Stimulated activated CD8-positive, alpha-beta memory T cell treated with anti-CD3 and anti-CD28 coated beads, Interleukin-15, amount 100 ng/mL, for 24 hours (primary cell): ENCODE measurements at regions not wholly inside any gene's neighbourhood (a gene's known extent, or its start where the extent isn't known, plus 50 kb on each side); places are given as distances from the start of the nearest gene placed in this dataset.
"Not testable (repeated sequence)": the region's sequence is repeated elsewhere in the genome, so short reads cannot be mapped to it uniquely, and the experiment has no call there.

ENCODE experiments used
- DNase-seq: peaks from one replicate; pipeline ENCODE4 v3.0.0-alpha.2; 2020; ENCODE audit warnings: low read depth

DNA sequence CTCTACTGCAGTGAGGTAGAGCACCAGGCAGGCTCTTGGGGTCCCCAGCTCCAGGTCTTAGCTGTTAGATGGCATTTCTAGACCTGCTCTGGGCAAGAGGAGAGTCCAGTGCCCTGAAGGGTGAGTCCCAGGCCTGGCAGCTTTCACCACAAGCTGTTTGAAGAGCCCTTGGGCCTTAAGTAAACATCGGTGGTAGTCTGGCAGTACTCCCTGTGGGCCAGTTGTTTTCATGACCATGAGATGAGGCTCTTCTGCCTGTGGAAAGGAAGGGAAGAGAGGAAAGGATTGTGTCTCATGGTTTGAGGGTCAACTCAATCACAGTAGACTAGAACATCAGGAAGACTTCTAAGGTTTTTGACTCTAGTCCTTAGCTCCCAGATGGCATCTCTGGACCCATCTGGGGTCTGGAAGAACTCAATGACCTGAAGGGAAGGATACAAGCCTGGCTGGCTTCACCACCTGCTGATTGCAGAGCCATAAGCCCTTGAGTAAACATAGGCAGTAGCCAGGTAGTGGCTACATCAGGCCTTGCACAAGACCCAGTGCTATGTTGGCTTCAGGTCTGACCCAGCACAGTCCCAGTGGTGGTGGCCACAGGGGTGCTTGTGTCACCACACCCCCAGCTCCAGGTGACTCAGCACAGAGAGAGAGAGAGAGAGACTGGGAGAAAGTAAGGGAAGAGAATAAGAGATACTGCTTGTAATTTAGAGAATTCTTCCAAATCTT, 114.3 kb upstream of the PCSK5 start:
- no peak for DNase-seq

DNA sequence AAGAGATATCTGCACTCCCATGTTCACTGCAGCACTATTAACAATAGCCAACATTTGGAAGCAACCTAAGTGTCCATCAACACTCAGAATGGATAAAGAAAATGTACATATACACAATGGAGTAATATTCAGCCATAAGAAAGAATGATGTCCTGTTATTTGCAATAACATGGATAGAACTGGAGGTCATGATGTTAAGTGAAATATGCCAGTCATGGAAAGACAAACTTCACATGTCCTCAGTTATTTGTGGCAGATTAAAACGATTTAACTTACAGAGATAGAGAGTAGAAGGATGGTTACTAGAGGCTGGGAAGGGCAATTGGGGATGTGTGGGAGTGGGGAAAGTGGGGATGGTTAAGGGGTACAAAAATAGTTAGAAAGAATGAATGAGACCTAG, 110.3 kb upstream of the PCSK5 start:
- DNase-seq, result no peak

DNA sequence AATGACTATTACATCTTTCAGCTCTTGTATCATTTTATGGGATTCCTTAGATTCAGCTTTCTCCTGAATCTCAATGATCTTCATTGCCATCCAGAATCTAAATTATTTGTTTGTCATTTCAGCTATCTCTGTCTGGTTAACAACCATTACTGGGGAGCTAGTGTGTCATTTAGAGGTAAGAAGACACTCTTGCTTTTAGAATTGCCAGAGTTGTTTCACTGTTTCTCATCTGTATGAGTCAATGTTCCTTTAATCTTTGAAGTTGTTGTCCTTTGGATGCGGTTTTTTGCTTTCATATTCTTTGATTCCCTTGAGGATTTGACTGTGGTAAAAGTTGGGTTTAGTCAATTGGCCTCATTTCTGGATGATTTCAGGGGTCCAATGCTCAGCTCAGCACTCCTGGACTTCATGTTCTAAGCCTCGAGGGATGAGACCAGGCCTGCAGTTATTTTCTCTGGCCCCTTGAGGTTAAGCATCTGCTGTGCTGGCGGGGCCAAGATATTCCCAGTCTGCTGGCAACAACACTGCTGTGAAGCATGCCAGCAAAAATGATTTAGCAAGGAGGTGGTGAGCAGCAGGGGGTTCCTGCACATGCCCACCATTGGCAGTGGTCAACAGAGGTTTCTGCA, 102.4 kb upstream of the PCSK5 start:
- DNase-seq, result no peak

DNA sequence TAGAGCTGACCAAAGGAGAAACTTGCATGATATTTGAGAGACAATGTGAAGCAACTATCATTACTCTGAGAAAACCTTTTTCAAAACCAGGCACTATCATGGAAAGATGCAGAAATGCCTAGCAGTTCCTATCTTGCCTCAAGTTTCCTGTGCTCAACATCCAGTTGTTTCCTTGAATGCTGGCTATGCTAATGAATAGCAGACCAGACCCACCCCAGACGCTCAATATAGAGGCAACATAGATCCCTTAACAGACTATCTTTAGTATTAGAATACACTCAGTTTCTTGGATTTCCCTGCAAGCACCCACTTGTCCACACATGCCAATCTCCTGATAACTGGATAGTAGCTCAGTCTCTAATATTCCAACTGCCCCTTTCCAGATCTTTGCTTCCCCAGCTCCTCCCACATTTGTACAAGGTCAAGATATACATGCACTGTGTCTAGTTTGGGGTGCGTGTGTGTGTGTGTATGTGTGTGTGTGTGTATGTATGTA, 93.3 kb upstream of the PCSK5 start:
- no peak for DNase-seq

DNA sequence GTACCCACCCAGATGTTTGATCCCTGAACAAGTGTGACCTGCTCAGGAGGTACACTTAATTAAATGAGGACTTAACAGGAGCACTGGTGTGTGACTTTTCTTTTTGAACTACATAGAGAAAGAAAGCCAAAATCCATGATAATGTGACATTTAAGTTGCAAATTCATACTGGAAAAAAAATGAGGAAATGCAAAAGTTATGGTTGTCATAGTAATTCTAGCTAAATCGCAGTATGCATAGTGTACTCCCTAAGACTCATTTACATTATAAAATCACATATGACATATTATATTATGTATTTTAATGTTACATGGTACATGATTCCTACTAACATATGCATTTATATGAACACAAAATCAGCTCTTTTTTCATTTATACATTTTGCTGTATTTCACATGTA, 92.0 kb upstream of the PCSK5 start:
- DNase-seq, result no peak

DNA sequence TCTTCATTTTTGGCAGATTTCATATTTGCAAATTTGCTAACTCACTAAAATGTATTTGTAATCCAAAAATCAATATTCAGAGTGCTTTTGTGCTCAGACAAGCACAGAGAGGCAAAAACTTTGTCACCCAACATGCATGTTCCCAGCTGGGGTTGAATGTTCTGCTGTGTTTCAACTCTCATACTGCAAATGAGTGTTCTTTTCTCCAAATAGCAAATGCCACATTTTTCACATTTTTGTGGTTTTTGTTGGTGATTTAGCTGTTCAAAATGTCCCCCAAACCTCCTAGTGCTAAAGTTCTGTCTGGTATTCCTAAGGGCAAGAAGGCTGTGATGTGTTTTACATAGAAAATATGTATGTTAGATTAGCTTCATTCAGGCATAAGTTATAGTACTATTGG, 87.3 kb upstream of the PCSK5 start:
- no peak for DNase-seq

DNA sequence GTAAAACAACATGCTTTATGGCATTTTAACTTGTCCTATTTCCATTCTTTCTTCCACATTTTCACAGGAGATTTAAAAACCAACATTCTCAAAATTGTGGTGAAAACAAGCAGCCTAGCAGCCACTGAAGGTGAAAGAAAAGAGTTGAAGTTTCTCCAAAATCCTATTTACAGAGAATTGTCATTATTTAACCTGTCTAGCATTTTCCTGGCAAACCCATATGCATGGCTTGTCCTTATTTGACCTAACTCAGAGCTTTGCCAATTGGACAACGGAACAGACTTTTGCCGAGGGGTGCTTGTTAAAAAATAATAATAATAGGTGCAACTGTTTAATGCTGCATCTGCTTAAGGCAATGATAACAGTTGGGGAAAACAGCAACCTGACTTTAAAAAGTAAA, 80.4 kb upstream of the PCSK5 start:
- no peak for DNase-seq

DNA sequence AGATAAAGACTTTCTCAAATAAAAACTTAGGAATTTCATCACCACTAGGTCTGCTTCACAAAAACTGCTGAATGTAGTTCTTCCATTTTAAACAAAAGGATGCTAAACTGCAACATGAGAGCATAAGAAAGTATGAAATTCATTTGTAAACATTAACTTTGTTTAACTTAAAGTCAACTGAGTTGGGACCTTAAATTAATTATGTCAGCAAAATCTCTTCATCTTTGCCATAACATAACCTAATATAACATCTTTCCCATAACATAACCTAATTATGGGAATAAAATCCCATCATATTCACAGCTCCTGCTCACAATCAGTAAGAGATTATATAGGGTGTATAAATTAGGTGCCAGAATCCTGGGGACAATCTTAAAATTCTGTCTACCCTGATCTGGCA, 78.8 kb upstream of the PCSK5 start:
- no peak for DNase-seq

DNA sequence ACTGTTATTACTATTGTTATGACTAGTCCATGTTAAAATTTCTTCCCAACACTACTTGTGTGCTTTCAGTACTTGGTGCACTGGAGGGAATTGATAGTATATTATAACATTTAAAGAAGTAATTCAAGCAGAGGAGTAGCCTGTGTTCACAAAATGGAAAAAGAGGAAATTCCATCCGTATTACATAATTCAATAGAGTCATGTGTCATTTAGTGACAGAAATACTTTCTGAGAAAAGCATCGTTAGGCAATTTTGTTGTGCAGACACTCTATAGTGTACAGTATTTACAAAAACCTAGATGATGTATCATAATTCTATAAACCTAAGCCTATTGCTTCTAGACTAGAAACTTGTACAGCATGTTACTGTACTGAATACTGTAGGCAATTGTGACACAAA, 78.3 kb upstream of the PCSK5 start:
- DNase-seq, result no peak

DNA sequence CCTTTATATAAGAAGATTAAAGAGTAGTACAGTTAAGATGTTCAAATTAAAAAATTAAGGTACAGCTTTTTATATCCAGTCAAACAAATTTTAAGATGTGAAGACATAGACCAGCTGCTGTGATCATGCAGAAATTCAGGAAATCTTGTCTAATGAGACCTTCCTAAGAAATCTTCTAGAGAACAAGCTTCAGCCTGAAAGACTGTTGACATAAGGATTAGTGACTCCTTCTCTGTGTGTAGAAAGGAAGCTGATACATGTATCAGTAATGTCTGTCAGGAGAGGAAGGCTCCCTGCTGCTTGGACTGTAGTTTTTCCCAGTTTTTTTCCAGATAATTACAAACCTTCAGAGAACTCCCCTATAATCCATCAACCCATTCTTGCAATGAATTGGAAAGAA, 75.8 kb upstream of the PCSK5 start:
- DNase-seq, result no peak

DNA sequence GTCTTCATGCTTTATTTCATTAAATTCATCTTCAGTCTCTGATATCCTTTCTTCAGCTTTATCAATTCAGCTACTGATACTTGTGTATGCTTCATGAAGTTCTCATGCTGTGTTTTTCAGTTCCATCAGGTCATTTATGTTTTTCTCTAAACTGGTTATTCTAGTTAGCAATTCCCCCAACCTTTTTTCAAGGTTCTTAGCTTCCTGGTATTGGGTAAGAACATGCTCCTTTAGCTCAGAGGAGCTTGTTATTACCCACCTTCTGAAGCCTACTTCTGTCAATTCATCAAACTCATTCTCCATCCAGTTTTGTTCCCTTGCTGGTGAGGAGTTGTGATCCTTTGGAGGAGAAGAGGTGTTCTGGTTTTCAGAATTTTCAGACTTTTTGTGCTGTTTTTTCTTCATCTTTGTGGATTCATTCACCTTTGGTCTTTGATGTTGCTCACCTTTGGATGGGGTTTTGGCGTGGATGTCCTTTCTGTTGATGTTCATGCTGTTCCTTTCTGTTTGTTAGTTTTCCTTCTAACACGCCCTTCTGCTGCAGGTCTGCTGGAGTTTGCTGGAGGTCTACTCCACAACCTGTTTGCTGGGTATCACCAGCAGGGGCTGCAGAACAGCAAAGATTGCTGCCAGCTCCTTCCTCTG, 69.9 kb upstream of the PCSK5 start:
- not testable (repeated sequence) for DNase-seq

DNA sequence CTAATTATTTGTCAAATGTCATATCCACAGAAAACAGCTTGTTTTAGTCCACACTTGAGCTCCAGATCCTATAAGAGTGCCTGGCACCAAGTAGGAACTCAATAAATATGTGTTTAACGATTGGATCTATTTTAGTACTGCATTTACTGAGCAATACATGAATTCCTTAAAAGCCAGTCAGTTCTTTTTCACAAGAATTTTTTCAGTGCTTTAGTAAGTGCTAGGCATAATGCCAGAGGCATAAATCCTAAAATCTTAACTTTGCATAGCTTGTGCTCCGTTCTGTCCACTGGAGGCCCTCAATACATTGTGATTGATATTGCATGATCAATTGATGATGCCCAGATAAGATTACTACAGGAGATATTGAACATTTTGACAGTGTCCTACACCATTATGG, 67.3 kb upstream of the PCSK5 start:
- DNase-seq, result no peak

DNA sequence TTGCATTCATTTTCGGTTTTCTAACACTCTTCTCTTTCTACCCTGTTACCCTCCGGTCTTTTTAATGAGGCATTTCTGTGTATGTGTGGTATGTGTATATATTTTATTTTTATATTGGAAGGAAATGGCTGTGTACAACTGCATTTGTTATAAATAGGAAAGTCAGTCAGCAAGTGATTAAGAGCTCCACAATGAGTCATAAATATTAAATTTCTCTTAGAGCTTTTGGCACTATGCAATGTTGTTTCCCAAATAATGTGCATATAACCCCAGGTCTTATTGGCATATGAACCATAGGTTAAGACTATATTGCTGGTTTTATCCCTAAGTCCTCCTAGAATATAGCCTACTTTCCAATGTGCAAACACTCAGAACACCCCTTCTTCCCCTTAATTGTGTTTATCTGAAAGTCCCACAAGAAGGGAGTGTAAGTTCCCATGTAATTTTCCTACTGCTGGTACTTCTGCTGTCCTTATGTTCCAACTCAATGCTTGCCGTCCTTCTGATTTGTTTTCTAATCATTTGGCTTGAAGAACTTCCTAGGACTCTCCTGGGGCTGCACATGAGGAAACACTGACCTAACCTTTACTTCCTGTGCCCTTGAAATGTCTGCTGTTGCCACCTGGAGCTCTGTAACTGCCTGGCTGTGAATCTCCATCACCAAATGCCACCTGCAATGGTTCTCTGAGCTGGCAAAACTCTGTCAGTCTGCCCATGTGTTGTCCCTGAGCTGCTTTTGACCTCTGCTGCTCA, 65.5 kb upstream of the PCSK5 start:
- DNase-seq, result no peak

DNA sequence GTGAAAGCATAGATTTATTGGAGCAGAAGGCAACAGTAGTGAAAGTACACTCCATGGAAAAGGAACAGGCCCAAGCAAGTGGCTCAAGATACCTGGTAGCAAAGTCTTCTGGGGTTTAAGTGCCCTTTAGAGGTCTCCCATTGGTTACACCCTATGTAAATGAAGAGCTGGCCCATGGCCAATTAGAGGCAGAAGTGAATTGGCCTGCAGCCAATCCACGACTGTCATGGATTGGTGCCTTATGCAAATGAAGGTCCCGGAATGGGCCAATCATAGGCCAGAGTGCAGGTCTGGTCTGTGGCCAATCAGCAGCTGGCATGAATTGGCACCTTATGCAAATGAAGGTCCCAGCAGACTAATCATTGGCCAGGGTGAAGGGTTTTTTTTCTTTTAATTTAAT, 64.2 kb upstream of the PCSK5 start:
- DNase-seq, result no peak

DNA sequence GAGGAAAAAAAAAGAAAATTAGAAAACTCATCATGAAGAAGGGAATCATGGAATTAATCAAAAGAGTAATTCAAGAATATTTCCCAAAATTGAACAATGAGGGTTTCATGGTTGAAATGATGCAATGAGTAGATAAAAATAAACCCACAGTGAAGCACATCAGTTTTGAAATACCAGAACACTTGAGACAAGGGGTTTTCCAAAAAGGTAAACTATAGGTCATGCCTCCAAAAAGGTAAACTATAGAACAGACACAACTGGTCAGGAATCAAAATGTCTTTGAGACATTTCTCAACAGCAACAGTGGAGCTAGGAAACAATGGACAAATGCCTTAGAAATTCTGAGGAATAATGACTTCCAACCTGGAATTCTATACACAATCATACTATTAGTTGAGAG, 60.2 kb upstream of the PCSK5 start:
- no peak for DNase-seq

DNA sequence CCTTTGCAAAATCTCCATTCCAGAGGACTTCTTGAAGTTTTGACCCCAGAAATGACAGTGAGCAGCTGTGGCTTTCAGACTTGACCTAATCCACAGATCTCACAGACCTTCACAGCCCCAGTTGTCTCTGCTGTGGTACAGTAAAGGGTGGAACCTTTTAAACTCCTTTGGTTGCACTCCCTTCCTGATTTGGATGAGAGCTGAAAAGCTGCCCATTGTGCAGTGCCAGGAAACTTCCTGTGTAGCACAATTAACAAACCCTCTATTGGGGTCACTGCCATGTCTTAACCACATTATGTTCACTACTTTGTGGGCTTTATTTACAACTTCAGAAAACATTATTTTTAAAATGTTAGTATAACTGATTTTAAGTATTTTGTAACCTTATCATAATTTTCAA, 56.7 kb upstream of the PCSK5 start:
- no peak for DNase-seq

DNA sequence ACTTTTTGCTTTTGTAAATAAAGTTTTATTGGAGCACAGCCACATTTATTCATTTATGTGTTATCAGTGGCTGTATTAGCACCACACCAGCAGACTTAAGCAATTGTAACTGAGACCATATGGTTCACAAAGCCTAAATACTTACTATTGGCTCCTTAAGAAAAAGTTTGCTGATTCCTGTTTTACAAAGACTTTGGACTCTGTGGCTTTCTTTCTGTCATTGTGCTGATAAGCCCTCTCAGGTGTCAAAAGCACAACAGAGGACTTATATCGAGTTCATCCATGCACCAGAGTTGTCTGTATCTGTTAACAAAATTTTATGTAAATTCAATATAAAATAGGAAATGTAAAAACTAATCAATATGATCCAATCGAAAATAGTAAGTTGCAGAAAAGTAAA, 55.6 kb upstream of the PCSK5 start:
- DNase-seq, result no peak
